ENCODE measurements at regions not wholly inside any gene's neighbourhood (a gene's known extent, or its start where the extent isn't known, plus 50 kb on each side); places are given as distances from the start of the nearest gene placed in this dataset.

GRCh38 chr2:224101820-224102630 is 62.9 kb upstream of the SERPINE2 start (continued):
- no peak for TF ChIP-seq SKIL (IDR thresholded peaks at IDR 0.05; ENCODE audit: low read depth, poor library complexity, severe bottlenecking)
- no peak for TF ChIP-seq ZNF592 (IDR thresholded peaks at IDR 0.05)
- TF ChIP-seq SRF (IDR thresholded peaks at IDR 0.05; ENCODE audit: low read depth in 2 of 2, low read length in 2 of 2): no peak
- TF ChIP-seq TCF7 (IDR thresholded peaks at IDR 0.05; ENCODE audit: borderline replicate concordance): no peak

Data from GM12878 (cell line).